ENCODE measurements at regions not wholly inside any gene's neighbourhood (a gene's known extent, or its start where the extent isn't known, plus 50 kb on each side); places are given as distances from the start of the nearest gene placed in this dataset.

DNA sequence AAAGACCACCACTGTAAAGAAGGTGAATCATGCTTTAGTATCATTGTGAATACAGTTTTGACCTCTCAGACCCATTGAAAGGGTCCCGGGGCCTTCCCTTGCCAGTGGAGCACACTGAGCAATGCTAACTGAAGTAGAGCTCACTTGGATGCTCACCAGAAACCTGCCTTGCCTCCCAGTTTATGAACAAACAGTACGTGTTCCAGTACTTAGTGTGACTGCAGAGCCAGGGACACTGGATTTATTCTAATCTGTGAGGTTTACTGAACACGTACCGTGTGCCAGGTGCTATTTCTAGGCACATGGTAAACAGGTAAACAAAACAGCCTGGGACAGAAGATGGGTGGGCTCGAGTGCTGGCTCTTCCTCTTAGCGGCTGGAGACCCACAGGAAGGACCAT is 79.6 kb downstream of the FOXL1 start:
- H2AFZ ChIP-seq, result no peak overlapping the region
- H4K20me1 ChIP-seq (ENCODE audit: insufficient read depth, poor library complexity, severe bottlenecking), result no peaks in the 10 kb centered on the region
- TF ChIP-seq EZH2phosphoT487 (IDR thresholded peaks at IDR 0.05; ENCODE audit: low read depth, severe bottlenecking, unreplicated experiment) (no peak), EZH2 (IDR thresholded peaks at IDR 0.05; ENCODE audit: borderline replicate concordance) (no peak)
- TF ChIP-seq, protein P1, sequence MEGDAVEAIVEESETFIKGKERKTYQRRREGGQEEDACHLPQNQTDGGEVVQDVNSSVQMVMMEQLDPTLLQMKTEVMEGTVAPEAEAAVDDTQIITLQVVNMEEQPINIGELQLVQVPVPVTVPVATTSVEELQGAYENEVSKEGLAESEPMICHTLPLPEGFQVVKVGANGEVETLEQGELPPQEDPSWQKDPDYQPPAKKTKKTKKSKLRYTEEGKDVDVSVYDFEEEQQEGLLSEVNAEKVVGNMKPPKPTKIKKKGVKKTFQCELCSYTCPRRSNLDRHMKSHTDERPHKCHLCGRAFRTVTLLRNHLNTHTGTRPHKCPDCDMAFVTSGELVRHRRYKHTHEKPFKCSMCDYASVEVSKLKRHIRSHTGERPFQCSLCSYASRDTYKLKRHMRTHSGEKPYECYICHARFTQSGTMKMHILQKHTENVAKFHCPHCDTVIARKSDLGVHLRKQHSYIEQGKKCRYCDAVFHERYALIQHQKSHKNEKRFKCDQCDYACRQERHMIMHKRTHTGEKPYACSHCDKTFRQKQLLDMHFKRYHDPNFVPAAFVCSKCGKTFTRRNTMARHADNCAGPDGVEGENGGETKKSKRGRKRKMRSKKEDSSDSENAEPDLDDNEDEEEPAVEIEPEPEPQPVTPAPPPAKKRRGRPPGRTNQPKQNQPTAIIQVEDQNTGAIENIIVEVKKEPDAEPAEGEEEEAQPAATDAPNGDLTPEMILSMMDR (IDR thresholded peaks at IDR 0.05; ENCODE audit: poor library complexity), result no peak
- no peak overlapping the region for H3K27ac ChIP-seq
- 82% methylated on average over 6 of the region's 6 CpGs for WGBS (ENCODE audit: low lambda C conversion rate, missing lambda C conversion rate)
- H3K79me2 ChIP-seq, result no peaks in the 10 kb centered on the region
- no peaks in the 10 kb centered on the region for H3K4me1 ChIP-seq (ENCODE audit: insufficient read depth)
- H3K4me3 ChIP-seq, result no peak overlapping the region
- no peaks in the 10 kb centered on the region for H3K36me3 ChIP-seq (replicated peaks; ENCODE audit: insufficient read depth, low read depth)
- H3K27me3 ChIP-seq, result no peaks in the 10 kb centered on the region
- no peaks in the 10 kb centered on the region for H3K9me2 ChIP-seq (replicated peaks; ENCODE audit: insufficient read depth)
- DNase-seq (ENCODE audit: low spot score), result no peak
- H3K4me2 ChIP-seq, result no peak overlapping the region
- H3K9me3 ChIP-seq (ENCODE audit: low read depth), result no peaks in the 10 kb centered on the region

DNA sequence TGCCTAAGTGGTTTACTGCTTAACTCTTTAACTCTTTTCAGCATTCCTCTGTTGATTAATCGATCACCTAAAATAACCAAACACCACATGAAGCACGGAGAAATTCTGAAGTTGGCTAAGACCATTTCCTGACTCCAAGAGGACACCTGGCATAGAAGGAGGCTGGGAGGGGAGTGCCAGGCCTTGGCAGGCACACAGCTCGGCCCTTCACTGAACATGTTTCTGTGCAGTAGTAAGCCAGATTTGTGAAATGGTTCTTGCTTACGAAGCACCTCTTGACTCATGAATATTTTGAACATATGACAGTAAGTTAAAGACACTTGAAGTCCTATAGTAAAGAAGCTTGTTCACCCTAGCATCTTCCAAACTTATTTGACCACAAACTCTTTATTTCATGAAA is 82.3 kb downstream of the FOXL1 start:
- Histone ChIP-seq H3K4me3 (no peak overlapping the region), H2AFZ (no peak overlapping the region), H3K27ac (no peak overlapping the region), H3K4me1 (ENCODE audit: insufficient read depth) (peaks cover 15% of the 10 kb centered on the region), H3K79me2 (no peaks in the 10 kb centered on the region), H4K20me1 (ENCODE audit: insufficient read depth, poor library complexity, severe bottlenecking) (no peaks in the 10 kb centered on the region), H3K4me2 (no peak overlapping the region), H3K27me3 (no peaks in the 10 kb centered on the region), H3K9me3 (ENCODE audit: low read depth) (no peaks in the 10 kb centered on the region), H3K36me3 (replicated peaks; ENCODE audit: insufficient read depth, low read depth) (no peaks in the 10 kb centered on the region), H3K9me2 (replicated peaks; ENCODE audit: insufficient read depth) (no peaks in the 10 kb centered on the region)
- TF ChIP-seq EZH2 (IDR thresholded peaks at IDR 0.05; ENCODE audit: borderline replicate concordance) (no peak), EZH2phosphoT487 (IDR thresholded peaks at IDR 0.05; ENCODE audit: low read depth, severe bottlenecking, unreplicated experiment) (no peak)
- TF ChIP-seq, protein P1 (IDR thresholded peaks at IDR 0.05; ENCODE audit: poor library complexity), result no peak
- no peak for DNase-seq (ENCODE audit: low spot score)
- WGBS (ENCODE audit: low lambda C conversion rate, missing lambda C conversion rate), result 93% methylated on average over 4 of the region's 4 CpGs

DNA sequence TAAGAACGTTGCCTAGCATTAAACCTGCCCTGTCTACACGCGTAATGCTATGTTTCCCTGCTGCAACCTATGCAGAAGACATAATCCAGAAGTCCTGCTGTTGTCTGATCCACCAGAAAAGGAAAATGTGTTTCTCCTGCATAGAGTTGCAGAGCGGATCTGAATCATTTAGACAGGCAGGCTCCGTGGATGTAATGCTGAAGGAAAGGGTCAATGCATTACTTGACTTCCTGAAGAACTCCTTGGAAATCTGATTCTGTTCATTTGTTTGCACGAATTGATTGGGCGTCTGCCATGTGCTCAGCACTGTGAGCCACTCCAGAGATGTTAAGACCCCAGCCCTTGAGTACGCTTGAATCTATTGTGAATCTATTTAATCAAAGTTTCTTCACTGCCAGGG is 83.4 kb downstream of the FOXL1 start:
- Histone ChIP-seq H3K4me3 (no peak overlapping the region), H3K4me2 (no peak overlapping the region), H3K4me1 (ENCODE audit: insufficient read depth) (peaks cover 16% of the 10 kb centered on the region), H3K79me2 (no peaks in the 10 kb centered on the region), H4K20me1 (ENCODE audit: insufficient read depth, poor library complexity, severe bottlenecking) (no peaks in the 10 kb centered on the region), H3K27me3 (no peaks in the 10 kb centered on the region), H3K27ac (no peak overlapping the region), H3K9me3 (ENCODE audit: low read depth) (no peaks in the 10 kb centered on the region), H2AFZ (no peak overlapping the region), H3K36me3 (replicated peaks; ENCODE audit: insufficient read depth, low read depth) (no peaks in the 10 kb centered on the region), H3K9me2 (replicated peaks; ENCODE audit: insufficient read depth) (no peaks in the 10 kb centered on the region)
- DNase-seq (ENCODE audit: low spot score), result no peak
- TF ChIP-seq EZH2phosphoT487 (IDR thresholded peaks at IDR 0.05; ENCODE audit: low read depth, severe bottlenecking, unreplicated experiment) (no peak), EZH2 (IDR thresholded peaks at IDR 0.05; ENCODE audit: borderline replicate concordance) (no peak)
- TF ChIP-seq, protein P1 (IDR thresholded peaks at IDR 0.05; ENCODE audit: poor library complexity), result no peak
- WGBS (ENCODE audit: low lambda C conversion rate, missing lambda C conversion rate), result 54% methylated on average over 8 of the region's 8 CpGs

DNA sequence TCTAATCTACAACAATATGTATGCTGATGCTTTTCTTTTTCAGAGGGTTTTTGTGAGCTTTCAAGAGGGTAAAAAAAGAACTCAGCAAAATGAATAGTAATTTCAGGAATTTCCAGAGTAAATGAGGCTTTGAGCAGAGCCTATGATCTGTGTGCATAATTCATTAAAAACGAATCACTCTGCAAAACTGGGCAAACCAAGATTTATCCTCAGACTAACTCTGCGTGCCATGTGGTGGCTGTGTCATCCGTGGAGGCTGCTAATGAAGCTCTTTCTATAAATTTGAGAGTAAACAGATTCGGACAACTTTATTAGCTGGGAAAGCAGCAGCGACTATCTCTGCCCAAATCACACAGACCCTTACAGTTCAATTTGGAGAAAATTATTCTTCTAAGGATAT is 83.8 kb downstream of the FOXL1 start:
- H3K9me2 ChIP-seq (replicated peaks; ENCODE audit: insufficient read depth), result no peaks in the 10 kb centered on the region
- no peak overlapping the region for H3K4me3 ChIP-seq
- H2AFZ ChIP-seq, result no peak overlapping the region
- TF ChIP-seq EZH2phosphoT487 (IDR thresholded peaks at IDR 0.05; ENCODE audit: low read depth, severe bottlenecking, unreplicated experiment), result no peak
- TF ChIP-seq, protein P1 (IDR thresholded peaks at IDR 0.05; ENCODE audit: poor library complexity), result no peak
- TF ChIP-seq EZH2 (IDR thresholded peaks at IDR 0.05; ENCODE audit: borderline replicate concordance), result no peak
- H3K4me1 ChIP-seq (ENCODE audit: insufficient read depth), result peaks cover 16% of the 10 kb centered on the region
- no peak overlapping the region for H3K4me2 ChIP-seq
- 39% methylated on average over 5 of the region's 5 CpGs for WGBS (ENCODE audit: low lambda C conversion rate, missing lambda C conversion rate)
- H4K20me1 ChIP-seq (ENCODE audit: insufficient read depth, poor library complexity, severe bottlenecking), result no peaks in the 10 kb centered on the region
- no peak for DNase-seq (ENCODE audit: low spot score)
- H3K79me2 ChIP-seq, result no peaks in the 10 kb centered on the region
- no peaks in the 10 kb centered on the region for H3K9me3 ChIP-seq (ENCODE audit: low read depth)
- H3K27me3 ChIP-seq, result no peaks in the 10 kb centered on the region
- no peaks in the 10 kb centered on the region for H3K36me3 ChIP-seq (replicated peaks; ENCODE audit: insufficient read depth, low read depth)
- H3K27ac ChIP-seq, result no peak overlapping the region

All from hepatocyte (in vitro differentiated cells).